Vagina (tissue), 2 donors: ENCODE measurements at regions not wholly inside any gene's neighbourhood (a gene's known extent, or its start where the extent isn't known, plus 50 kb on each side); places are given as distances from the start of the nearest gene placed in this dataset.

Source experiments
- DNase-seq, 2 donors: peaks; one replicate each; pipeline ENCODE4 v3.0.0-alpha.2; 2017; ENCODE audit errors: extremely low spot score in 2 of 2
- H3K27ac ChIP-seq: fragments of 200-600 bp; sonication (generic); one replicate; pipeline ENCODE4 v1.5.1; 2019
- H3K27me3 ChIP-seq: fragments of 200-600 bp; sonication (generic); one replicate; pipeline ENCODE4 v1.5.1; 2019
- H3K36me3 ChIP-seq, 2 donors: fragments of 200-600 bp; sonication (generic); one replicate each; pipeline ENCODE4 v1.5.1; 2017 to 2019
- H3K4me1 ChIP-seq: fragments of 200-600 bp; sonication (generic); one replicate; pipeline ENCODE4 v1.5.1; 2019
- H3K4me3 ChIP-seq, 2 donors: fragments of 200-600 bp; sonication (generic); 1 replicate in 1 of 2; 2 replicates in 1 of 2; pipeline ENCODE4 v1.5.1; 2016 to 2019
- H3K9me3 ChIP-seq: fragments of 200-600 bp; sonication (generic); one replicate; pipeline ENCODE4 v1.5.1; 2019
- POLR2A ChIP-seq, 2 donors: fragments of 450-650 bp; IDR thresholded peaks; one replicate each; pipeline ENCODE4 v1.6.1; 2017; ENCODE audit warnings: antibody characterized with exemption in 2 of 2, mild to moderate bottlenecking in 2 of 2, moderate library complexity in 2 of 2
- POLR2AphosphoS5 ChIP-seq, 2 donors: sonication (generic); formaldehyde crosslinking; IDR thresholded peaks; one replicate each; pipeline ENCODE4 v1.9.0; 2017; ENCODE audit warnings: antibody characterized with exemption in 2 of 2, mild to moderate bottlenecking in 2 of 2, low read depth in 1 of 2; ENCODE audit not compliant: insufficient read depth in 1 of 2
- intact Hi-C: fragments of 100-400 bp; cut with DNase I; formaldehyde crosslinking; loops from one replicate; pipeline ENCODE4 v1.15.1; 2023
- TF ChIP-seq, protein P1 (sequence below), 3 experiments: fragments of 450-650 bp in 2 of 3; fragments of 200-600 bp in 1 of 3; sonication (generic) in 1 of 3; IDR thresholded peaks; one replicate each; pipeline ENCODE4 v1.5.1; 2017 to 2019; ENCODE audit warnings: antibody characterized with exemption in 3 of 3, mild to moderate bottlenecking in 2 of 3, moderate library complexity in 2 of 3

DNA sequence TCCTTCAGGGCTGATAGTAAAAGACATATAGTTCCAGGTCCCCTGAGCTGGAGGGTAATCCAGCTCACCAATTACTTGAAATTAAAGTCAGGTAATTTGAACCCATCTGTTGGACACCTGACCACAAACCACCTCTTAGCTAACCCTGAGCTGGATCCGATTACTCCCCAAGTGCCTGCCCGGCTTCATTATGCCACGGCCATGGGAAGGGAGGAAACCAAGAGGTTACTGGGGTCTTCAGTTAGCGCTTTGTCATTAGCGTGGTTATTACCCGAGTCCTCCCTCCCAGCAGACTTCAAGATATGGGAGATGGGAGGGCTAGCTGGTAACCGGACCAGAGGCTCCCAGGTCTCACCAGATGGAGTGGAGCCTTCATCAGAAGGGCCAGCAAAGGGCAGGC is 1071.4 kb downstream of the BCL11B start:
- Histone ChIP-seq H3K27me3 (no peaks in the 10 kb centered on the region), H3K27ac (no peak overlapping the region), H3K4me1 (no peaks in the 10 kb centered on the region), H3K36me3 (no peaks in the 10 kb centered on the region), H3K9me3 (no peaks in the 10 kb centered on the region), H3K4me3 (no peak overlapping the region)
- intact Hi-C loops, result no loop called here
- no peak for DNase-seq
- no peak for TF ChIP-seq POLR2A (IDR thresholded peaks at IDR 0.05)
- TF ChIP-seq POLR2AphosphoS5 (IDR thresholded peaks at IDR 0.05; ENCODE audit: insufficient read depth in 1 of 2, low read depth in 1 of 2), result no peak
- TF ChIP-seq, protein P1, sequence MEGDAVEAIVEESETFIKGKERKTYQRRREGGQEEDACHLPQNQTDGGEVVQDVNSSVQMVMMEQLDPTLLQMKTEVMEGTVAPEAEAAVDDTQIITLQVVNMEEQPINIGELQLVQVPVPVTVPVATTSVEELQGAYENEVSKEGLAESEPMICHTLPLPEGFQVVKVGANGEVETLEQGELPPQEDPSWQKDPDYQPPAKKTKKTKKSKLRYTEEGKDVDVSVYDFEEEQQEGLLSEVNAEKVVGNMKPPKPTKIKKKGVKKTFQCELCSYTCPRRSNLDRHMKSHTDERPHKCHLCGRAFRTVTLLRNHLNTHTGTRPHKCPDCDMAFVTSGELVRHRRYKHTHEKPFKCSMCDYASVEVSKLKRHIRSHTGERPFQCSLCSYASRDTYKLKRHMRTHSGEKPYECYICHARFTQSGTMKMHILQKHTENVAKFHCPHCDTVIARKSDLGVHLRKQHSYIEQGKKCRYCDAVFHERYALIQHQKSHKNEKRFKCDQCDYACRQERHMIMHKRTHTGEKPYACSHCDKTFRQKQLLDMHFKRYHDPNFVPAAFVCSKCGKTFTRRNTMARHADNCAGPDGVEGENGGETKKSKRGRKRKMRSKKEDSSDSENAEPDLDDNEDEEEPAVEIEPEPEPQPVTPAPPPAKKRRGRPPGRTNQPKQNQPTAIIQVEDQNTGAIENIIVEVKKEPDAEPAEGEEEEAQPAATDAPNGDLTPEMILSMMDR (IDR thresholded peaks at IDR 0.05), result no peak

DNA sequence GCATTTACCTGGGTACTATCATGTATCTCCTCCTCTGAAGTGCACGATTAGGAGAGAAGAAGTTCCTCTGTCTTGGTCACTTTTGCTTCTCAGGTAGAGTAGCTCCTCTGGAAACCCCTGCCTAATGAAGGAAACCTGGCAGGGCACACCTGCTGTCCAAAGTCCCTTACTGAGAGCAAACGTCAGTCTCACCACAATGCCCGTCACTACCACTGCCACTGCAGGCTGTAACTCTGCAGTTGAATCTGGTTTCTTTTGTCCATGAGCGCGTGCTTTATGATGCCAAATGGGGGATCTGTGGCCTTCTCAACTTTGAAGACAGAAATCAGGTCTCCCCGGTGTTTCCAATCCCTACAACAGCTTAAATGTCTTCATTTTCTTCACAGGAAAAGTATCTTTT is 1068.6 kb downstream of the BCL11B start:
- no peak for TF ChIP-seq POLR2AphosphoS5 (IDR thresholded peaks at IDR 0.05; ENCODE audit: insufficient read depth in 1 of 2, low read depth in 1 of 2)
- TF ChIP-seq, protein P1 (IDR thresholded peaks at IDR 0.05), result no peak
- TF ChIP-seq POLR2A (IDR thresholded peaks at IDR 0.05), result no peak
- no peak overlapping the region for H3K4me3 ChIP-seq
- H3K27ac ChIP-seq, result no peak overlapping the region
- H3K36me3 ChIP-seq, result no peaks in the 10 kb centered on the region
- DNase-seq, result no peak
- H3K4me1 ChIP-seq, result no peaks in the 10 kb centered on the region
- H3K9me3 ChIP-seq, result no peaks in the 10 kb centered on the region
- intact Hi-C loops, result no loop called here
- H3K27me3 ChIP-seq, result no peaks in the 10 kb centered on the region

DNA sequence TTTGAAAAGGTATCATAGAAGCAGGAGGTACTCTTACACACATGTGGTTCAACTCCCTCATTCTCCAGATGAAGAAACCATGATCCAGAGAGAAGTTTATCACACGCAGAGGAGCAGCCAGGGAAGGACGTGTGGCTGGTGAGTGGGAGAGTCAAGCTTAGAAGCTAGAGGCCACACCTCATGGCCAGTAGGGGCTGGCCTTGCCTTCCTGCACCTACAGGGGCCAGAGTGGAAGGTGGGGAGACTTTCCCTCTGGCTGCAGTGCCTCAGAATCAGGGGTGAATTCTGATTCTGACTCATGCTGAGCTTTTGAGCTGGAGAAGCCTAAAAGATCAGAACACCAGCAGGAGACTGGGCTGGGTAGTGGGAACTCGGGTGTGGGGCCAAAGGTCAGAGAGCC is 1067.9 kb downstream of the BCL11B start:
- no peak for DNase-seq
- no peak overlapping the region for H3K4me3 ChIP-seq
- H3K4me1 ChIP-seq, result no peaks in the 10 kb centered on the region
- H3K27ac ChIP-seq, result no peak overlapping the region
- no peaks in the 10 kb centered on the region for H3K27me3 ChIP-seq
- TF ChIP-seq, protein P1 (IDR thresholded peaks at IDR 0.05), result no peak
- TF ChIP-seq POLR2A (IDR thresholded peaks at IDR 0.05), result no peak
- no peak for TF ChIP-seq POLR2AphosphoS5 (IDR thresholded peaks at IDR 0.05; ENCODE audit: insufficient read depth in 1 of 2, low read depth in 1 of 2)
- intact Hi-C loops, result no loop called here
- no peaks in the 10 kb centered on the region for H3K36me3 ChIP-seq
- H3K9me3 ChIP-seq, result no peaks in the 10 kb centered on the region

DNA sequence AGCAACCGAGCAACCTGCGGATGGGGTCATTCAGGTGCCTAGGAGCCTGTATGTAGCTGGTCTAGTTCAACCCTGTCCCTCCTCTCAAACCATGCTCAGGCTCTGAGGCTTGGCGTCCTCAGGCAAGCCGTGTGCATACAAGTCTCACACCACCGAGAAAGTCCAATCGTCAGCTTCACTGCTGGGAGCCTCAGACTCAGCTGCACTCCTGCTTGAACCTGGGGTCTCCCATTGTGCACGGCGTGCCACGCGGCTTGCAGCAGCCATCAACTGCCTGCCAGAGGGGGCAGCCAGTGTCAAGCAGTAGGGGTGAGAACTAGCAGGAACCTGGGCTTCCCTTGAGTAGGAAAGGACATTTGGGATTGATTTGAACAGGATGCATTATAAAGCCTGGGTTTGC is 1064.6 kb downstream of the BCL11B start:
- H3K27ac ChIP-seq, result no peak overlapping the region
- H3K4me3 ChIP-seq, result no peak overlapping the region
- intact Hi-C loops, result no loop called here
- TF ChIP-seq, protein P1 (IDR thresholded peaks at IDR 0.05), result no peak
- no peak for TF ChIP-seq POLR2AphosphoS5 (IDR thresholded peaks at IDR 0.05; ENCODE audit: insufficient read depth in 1 of 2, low read depth in 1 of 2)
- TF ChIP-seq POLR2A (IDR thresholded peaks at IDR 0.05), result no peak
- H3K36me3 ChIP-seq, result no peaks in the 10 kb centered on the region
- no peak for DNase-seq
- no peaks in the 10 kb centered on the region for H3K27me3 ChIP-seq
- H3K4me1 ChIP-seq, result no peaks in the 10 kb centered on the region
- H3K9me3 ChIP-seq, result no peaks in the 10 kb centered on the region

DNA sequence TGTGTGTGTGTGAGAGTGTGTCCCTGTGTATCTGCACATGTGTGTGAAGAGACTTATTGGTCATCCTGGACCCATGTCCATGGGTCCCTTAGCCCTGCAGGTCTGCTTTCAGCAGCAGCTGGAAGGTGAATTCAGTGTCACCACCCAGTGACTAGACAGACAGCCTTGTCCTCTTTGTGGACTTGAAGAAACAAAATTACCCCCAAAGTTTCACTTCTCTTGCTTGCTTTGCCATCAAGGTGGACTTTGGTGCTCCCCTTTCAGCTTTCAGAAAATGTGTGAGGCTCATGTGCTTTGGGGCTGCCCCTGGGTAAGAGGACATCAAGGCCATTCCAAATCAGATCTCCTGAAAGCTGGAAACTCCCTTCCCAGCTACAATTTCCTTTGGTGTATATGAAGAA is 1063.8 kb downstream of the BCL11B start:
- H3K4me1 ChIP-seq, result no peaks in the 10 kb centered on the region
- no peaks in the 10 kb centered on the region for H3K27me3 ChIP-seq
- no peaks in the 10 kb centered on the region for H3K36me3 ChIP-seq
- H3K4me3 ChIP-seq, result no peak overlapping the region
- DNase-seq, result no peak
- TF ChIP-seq POLR2AphosphoS5 (IDR thresholded peaks at IDR 0.05; ENCODE audit: insufficient read depth in 1 of 2, low read depth in 1 of 2) (no peak), POLR2A (IDR thresholded peaks at IDR 0.05) (no peak)
- TF ChIP-seq, protein P1 (IDR thresholded peaks at IDR 0.05), result no peak
- intact Hi-C loops, result no loop called here
- no peak overlapping the region for H3K27ac ChIP-seq
- H3K9me3 ChIP-seq, result no peaks in the 10 kb centered on the region
